GM18870 (cell line): ENCODE measurements at regions not wholly inside any gene's neighbourhood (a gene's known extent, or its start where the extent isn't known, plus 50 kb on each side); places are given as distances from the start of the nearest gene placed in this dataset.

Experiments
- ATAC-seq: cut with Tn5 transposase; IDR thresholded peaks from one replicate; pipeline ENCODE4 v1.9.1; 2021; ENCODE audit warnings: moderate library complexity; ENCODE audit not compliant: unreplicated experiment

DNA sequence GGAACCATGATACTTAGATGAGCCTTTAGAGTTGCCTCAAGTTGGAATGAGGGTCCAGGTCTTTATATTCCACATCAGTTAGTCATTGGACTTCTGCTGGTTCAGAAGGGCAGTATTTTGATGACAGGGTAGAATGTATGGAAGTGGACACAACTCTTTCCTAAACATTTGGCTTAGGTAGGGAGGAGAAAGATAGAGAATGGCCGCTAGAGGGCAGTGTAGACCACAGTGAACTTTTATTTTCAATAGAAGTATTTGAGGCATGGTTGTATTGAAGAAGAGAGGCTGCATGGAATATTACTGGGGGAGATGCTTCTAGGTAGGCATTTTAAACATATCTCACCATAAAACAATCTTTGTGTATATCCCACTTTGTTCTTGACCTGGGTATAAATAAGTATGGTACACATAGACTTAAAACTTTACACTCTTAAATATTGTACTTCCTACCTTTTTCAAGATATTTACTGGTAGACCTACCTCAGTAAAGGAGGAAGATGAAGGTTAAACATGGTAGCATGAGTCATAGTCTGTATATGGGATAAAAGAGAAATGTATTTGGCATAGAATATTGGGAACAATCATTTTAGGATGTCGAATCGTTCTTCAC lies 497.6 kb upstream of the FAM98A start:
- ATAC-seq: peak; percentile 80

GRCh38 chr2:34093790-34094189 lies 494.7 kb upstream of the FAM98A start:
- no peak for ATAC-seq

- no peak for ATAC-seq
These were observed 471.1 kb upstream of the FAM98A start for GRCh38 chr2:34070196-34070595.

- no peak for ATAC-seq
These were observed 470.5 kb upstream of the FAM98A start for GRCh38 chr2:34069604-34070003.

GRCh38 chr2:34050413-34050812 lies 451.3 kb upstream of the FAM98A start:
- ATAC-seq: no peak

DNA sequence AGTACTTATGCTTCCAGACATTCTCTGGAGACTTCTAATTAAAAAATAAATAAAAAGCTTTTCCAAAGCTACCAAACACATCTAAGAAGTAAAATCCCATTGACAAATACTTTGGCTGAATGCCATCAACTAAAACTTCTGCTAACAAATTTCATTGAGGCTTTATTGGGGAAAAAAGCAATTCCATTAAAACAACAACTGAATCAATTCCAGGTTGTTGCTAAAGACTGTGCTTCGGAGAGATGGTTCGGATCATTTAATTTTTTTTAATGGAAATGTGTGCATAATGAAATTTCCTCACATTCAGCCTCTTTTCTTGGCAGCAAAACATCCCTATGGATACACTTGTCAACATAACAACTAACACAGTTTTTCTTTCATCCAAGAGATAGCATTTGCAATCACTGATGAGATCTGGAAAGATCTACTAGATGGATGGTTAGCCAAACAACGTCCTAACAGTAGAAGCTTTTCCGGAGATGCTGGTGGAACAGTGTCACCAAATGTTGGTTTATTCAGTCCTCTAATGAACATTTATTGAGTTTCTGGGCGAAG lies 446.1 kb upstream of the FAM98A start:
- no peak for ATAC-seq

GRCh38 chr2:34037886-34038285 lies 438.8 kb upstream of the FAM98A start:
- no peak for ATAC-seq

GRCh38 chr2:34037157-34037556 lies 438.1 kb upstream of the FAM98A start:
- no peak for ATAC-seq

DNA sequence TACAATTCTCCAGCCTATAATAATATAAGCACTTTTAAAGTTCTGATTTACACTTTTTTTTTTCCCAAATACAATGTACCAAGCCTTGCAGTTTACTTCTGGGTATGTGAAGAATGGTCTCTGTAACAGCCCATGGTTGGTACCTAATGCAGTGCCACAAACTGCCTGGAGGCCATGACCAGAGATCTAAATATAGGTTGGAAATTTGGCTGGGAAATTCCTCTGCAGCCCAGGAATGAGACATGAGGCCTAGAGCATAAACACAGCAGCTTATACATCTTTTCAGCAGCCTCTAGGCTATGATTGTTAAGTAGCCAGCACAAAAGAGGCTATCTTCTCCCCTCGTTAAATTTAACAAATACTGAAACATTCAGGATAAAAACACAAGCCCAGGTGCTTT lies 432.0 kb upstream of the FAM98A start:
- no peak for ATAC-seq

GRCh38 chr2:34030273-34030672 lies 431.2 kb upstream of the FAM98A start:
- no peak for ATAC-seq

GRCh38 chr2:34029073-34029472 lies 430.0 kb upstream of the FAM98A start:
- ATAC-seq: no peak

GRCh38 chr2:34025196-34025595 lies 426.1 kb upstream of the FAM98A start:
- ATAC-seq: no peak

DNA sequence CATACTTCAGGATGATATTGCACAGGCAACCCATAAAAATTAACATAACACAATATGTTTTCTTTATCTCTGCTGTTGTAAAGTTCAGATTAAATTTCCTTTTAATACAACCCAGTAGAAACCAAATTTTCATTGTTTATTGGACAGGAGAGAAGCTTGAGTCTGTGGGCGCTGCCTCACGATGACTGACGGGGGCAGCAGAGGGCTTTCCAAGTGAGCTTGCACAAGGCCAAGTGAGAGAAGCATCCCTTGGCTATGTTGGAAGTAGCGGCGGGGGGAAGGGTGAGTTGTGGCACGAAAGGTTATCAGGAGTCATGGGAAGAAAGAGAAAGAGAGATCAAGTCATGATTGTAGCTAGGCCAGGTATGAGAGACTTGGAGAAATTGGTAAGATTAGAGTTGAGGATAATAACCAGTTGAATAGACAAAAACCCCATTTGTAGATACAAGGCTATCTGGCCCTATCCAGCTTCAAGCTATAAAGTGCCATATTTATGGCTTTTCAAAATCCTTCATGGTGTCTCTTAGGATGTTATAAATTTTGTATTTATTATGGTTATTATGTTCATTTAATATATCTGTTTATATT lies 413.7 kb upstream of the FAM98A start:
- ATAC-seq: peak; percentile 74

DNA sequence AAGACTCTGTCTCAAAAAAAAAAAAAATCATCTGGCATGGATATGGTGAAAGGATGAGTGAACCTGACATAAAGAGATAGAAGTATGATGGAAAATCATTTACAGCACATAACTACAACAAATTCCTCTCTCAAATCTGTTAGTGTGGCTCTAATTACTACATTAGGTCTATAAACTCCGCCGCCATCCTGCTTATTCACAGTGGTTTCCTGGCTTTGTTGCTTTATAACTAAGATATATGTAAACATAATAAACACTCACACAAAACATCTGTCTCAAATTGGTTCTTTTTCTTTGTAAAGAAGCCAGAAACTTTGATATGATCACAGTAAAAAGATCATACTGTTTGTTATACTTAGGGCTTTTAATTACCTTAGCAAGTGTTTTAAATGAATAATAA lies 412.6 kb upstream of the FAM98A start:
- no peak for ATAC-seq

DNA sequence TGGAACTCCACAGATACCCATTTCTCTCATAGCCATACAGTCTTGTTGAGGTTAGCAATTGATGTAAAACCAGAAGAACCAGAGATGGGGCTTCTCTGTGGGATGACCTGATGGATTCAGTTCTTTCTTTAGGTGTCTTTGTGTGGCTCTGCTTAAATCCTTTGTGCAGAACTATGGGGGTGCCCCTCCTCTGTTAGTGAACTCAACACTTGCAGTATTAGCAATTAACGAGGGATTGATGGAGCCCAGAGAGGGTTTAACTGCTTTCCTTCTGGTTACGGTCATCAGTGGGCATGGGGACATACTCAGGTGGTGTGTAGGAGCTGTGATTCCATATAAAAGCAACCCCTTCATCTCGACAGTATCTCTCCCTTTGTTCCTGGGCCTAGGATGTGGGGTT lies 406.8 kb upstream of the FAM98A start:
- no peak for ATAC-seq

DNA sequence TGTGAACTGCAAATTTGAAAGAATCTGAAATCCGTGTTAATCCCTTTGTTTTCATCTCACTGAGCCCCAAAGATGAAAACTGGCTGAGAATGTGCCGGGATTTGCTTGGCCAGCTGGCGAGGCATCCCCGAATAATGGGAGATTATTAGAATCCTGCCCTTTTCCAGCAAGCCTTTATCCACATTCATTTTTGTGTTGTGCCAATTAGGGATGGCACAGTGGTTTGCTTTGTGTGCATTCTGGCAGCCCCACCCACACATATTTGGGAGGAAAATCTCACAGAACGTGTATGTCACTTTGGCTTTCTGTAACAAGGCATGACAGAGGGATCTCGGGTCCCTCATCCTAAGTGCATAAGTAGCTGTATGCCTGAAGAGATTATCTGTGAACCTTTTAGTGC lies 405.8 kb upstream of the FAM98A start:
- ATAC-seq: no peak

DNA sequence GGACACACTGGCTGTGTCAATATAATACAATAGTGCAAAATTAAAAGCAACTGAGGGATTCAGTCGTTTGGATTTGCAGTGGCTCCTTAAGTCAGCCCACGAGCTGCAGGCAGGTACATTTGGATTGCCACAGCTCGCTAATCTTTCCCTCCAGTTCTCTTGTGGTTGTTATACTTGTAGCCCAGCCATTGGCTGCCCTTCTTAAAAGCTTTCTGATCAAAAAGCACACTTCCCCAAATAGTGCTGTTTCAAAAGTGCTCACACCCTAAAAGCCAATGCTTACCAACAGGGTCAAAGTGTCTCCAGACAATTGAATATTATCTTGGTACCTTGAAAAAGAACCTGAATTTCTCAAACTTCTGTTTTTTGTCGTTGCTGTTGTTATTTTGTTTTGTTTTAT lies 404.7 kb upstream of the FAM98A start:
- ATAC-seq: no peak

DNA sequence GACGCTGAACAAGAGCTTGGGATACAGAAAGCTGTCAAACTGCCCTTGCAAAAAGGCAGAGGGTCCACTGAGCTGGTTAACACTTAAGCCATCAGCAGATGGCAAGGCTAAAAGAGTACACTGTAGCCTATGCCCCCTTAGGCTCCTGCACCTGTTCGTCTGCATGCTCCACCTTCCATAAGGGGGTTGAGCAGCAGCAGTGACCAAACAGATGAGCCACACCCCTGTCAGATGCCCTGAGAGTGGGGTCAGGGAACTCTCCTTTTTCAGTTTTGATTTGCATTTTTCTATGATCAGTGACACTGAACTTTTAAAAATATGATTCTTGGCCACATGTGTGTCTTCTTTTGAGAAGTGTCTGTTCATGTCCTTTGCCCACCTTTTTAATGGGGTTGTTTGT lies 402.5 kb upstream of the FAM98A start:
- ATAC-seq: no peak

GRCh38 chr2:33984131-33984530 lies 385.0 kb upstream of the FAM98A start:
- ATAC-seq: no peak

GRCh38 chr2:33978471-33978870 lies 379.4 kb upstream of the FAM98A start:
- no peak for ATAC-seq

GRCh38 chr2:33975498-33975897 lies 376.4 kb upstream of the FAM98A start:
- no peak for ATAC-seq

DNA sequence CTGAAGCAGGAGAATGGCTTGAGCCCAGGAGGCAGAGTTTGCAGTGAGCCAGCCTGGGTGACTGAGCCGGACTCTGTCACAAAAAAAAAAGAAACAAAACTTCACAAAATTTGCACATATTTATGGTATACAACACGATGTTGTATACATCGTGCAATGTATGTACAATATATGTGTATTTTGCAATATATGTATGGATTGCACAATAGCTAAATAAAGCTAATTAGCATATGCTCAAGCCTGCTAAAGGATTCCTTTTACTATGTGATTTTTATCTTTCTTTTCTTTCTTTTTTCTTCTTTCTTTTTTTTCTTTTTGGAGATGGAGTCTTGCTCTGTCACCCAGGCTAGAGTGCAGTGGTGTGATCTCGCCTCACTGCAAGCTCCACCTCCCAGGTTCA lies 368.0 kb upstream of the FAM98A start:
- ATAC-seq: no peak

DNA sequence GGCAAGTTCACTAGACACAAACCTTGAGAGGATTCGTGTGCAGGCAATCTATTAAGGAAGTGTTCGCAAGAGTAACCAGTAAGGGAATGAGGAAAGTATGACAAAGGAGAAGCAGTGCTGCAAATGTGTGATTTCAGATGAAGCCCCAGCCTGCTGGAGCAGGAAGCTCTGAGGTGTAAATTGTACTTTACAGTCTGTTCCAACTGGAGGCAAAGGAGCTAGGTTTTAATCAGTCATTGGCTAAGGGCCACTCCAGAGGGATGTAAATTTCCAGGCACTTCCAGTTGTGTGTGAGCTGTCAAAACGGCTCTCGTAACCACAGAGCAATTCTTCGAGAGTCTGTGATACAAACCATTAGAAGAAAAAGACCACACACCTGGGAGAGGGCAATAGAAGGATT lies 359.5 kb upstream of the FAM98A start:
- no peak for ATAC-seq
